IMR-90 (cell line): ENCODE measurements at regions not wholly inside any gene's neighbourhood (a gene's known extent, or its start where the extent isn't known, plus 50 kb on each side); places are given as distances from the start of the nearest gene placed in this dataset.

ENCODE experiments used
- ATAC-seq: fragments of 200-7000 bp; cut with Tn5 transposase; 2 replicates; pipeline ENCODE4 v1.9.1; 2020; ENCODE audit warnings: low read depth, mild to moderate bottlenecking, moderate library complexity
- BruUV-seq: library from RNA; stranded (reverse); fragments of 400-500 nt; replicated peaks from 2 replicates; lab custom pipeline; 2021; lab: Mats Ljungman, UMichigan
- CTCF ChIA-PET: fragments of 300-600 bp; formaldehyde crosslinking; extraction: SDS; loops from one replicate; lab custom pipeline; 2021; ENCODE audit warnings: antibody characterized with exemption; lab: Yijun Ruan, JAX
- POLR2A ChIA-PET: fragments of 300-600 bp; sonication (Branson Sonifier 250); formaldehyde crosslinking; loops from one replicate; lab custom pipeline; 2022; ENCODE audit warnings: antibody characterized with exemption; ENCODE audit not compliant: unreplicated experiment; lab: Charles Lee
- DNase-seq: peaks from one replicate; pipeline ENCODE4 v3.0.0; 2013
- H2AFZ ChIP-seq: replicated peaks from 2 replicates; pipeline ENCODE3; 2013; ENCODE audit warnings: low read length, mild to moderate bottlenecking; ENCODE audit not compliant: poor library complexity
- H2AK5ac ChIP-seq: 2 replicates; pipeline ENCODE4 v1.6.1; 2013; ENCODE audit warnings: low read depth, low read length, inconsistent platforms
- H2AK9ac ChIP-seq: replicated peaks from 2 replicates; pipeline ENCODE3; 2013; ENCODE audit warnings: mild to moderate bottlenecking, low read depth, low read length, moderate library complexity; ENCODE audit not compliant: poor library complexity
- H2BK120ac ChIP-seq: 2 replicates; pipeline ENCODE4 v1.6.1; 2013; ENCODE audit warnings: low read depth, low read length, inconsistent platforms
- H2BK15ac ChIP-seq: 3 replicates; pipeline ENCODE4 v1.6.1; 2013; ENCODE audit warnings: low read depth, low read length, inconsistent platforms
- H2BK20ac ChIP-seq: 2 replicates; pipeline ENCODE4 v1.6.1; 2013; ENCODE audit warnings: low read depth, mild to moderate bottlenecking, inconsistent platforms, low read length, moderate library complexity
- H2BK5ac ChIP-seq: 2 replicates; pipeline ENCODE4 v1.6.1; 2013; ENCODE audit warnings: mild to moderate bottlenecking, low read depth, low read length, inconsistent platforms; ENCODE audit not compliant: poor library complexity, severe bottlenecking
- H3K14ac ChIP-seq: replicated peaks from 2 replicates; pipeline ENCODE4 v1.6.1; 2013; ENCODE audit warnings: low read depth, low read length, inconsistent platforms
- H3K18ac ChIP-seq: 2 replicates; pipeline ENCODE4 v1.6.1; 2013; ENCODE audit warnings: low read depth, low read length, control low read depth
- H3K23ac ChIP-seq: 2 replicates; pipeline ENCODE4 v1.6.1; 2013; ENCODE audit warnings: low read depth, low read length, inconsistent platforms
- H3K27ac ChIP-seq: 2 replicates; pipeline ENCODE4 v1.5.1; 2013; ENCODE audit warnings: mild to moderate bottlenecking, control low read depth, low read length; ENCODE audit not compliant: insufficient read depth
- H3K27me3 ChIP-seq: 2 replicates; pipeline ENCODE4 v1.6.1; 2013; ENCODE audit warnings: low read length; ENCODE audit not compliant: control insufficient read depth, insufficient read depth
- H3K36me3 ChIP-seq: 2 replicates; pipeline ENCODE4 v1.6.1; 2013; ENCODE audit warnings: low read length, mixed read lengths; ENCODE audit not compliant: control insufficient read depth, insufficient read depth
- H3K4ac ChIP-seq: 2 replicates; pipeline ENCODE4 v1.6.1; 2013; ENCODE audit warnings: low read depth, low read length, inconsistent platforms
- H3K4me1 ChIP-seq: 2 replicates; pipeline ENCODE4 v1.6.1; 2013; ENCODE audit warnings: low read length, mixed read lengths; ENCODE audit not compliant: control insufficient read depth, insufficient read depth
- H3K4me2 ChIP-seq: 2 replicates; pipeline ENCODE4 v1.6.1; 2013; ENCODE audit warnings: low read depth, mild to moderate bottlenecking, control low read depth, low read length, moderate library complexity
- H3K4me3 ChIP-seq: 2 replicates; pipeline ENCODE4 v1.5.1; 2013; ENCODE audit warnings: low read depth, mild to moderate bottlenecking, control low read depth, low read length, moderate library complexity; ENCODE audit not compliant: insufficient read depth
- H3K56ac ChIP-seq: 2 replicates; pipeline ENCODE4 v1.6.1; 2013; ENCODE audit warnings: low read length, inconsistent platforms; ENCODE audit not compliant: insufficient read depth; ENCODE audit errors: extremely low read depth
- H3K79me1 ChIP-seq, 2 experiments: 2 replicates each; pipeline ENCODE4 v1.6.1; 2013; ENCODE audit warnings: low read length in 2 of 2, inconsistent platforms in 1 of 2, low read depth in 1 of 2
- H3K9ac ChIP-seq: 2 replicates; pipeline ENCODE4 v1.6.1; 2013; ENCODE audit warnings: low read depth, low read length, control low read depth
- H3K9me1 ChIP-seq: 2 replicates; pipeline ENCODE4 v1.6.1; 2013; ENCODE audit warnings: low read length, inconsistent platforms; ENCODE audit not compliant: insufficient read depth
- H3K9me3 ChIP-seq: 2 replicates; pipeline ENCODE4 v1.6.1; 2013; ENCODE audit warnings: low read length; ENCODE audit not compliant: control insufficient read depth, insufficient read depth
- H4K20me1 ChIP-seq: 2 replicates; pipeline ENCODE4 v1.6.1; 2013; ENCODE audit warnings: low read length, inconsistent platforms; ENCODE audit not compliant: insufficient read depth
- H4K5ac ChIP-seq: 2 replicates; pipeline ENCODE4 v1.6.1; 2013; ENCODE audit warnings: mild to moderate bottlenecking, low read depth, low read length, control low read depth
- H4K8ac ChIP-seq, 2 experiments: 2 replicates each; pipeline ENCODE4 v1.6.1; 2013; ENCODE audit warnings: low read depth in 2 of 2, low read length in 2 of 2, control low read depth in 1 of 2, inconsistent platforms in 1 of 2
- H4K91ac ChIP-seq: 2 replicates; pipeline ENCODE4 v1.6.1; 2013; ENCODE audit warnings: low read depth, low read length, inconsistent platforms; ENCODE audit not compliant: insufficient read depth
- BHLHE40 ChIP-seq: fragments of 150-350 bp; IDR thresholded peaks from 2 replicates; pipeline ENCODE4 v1.6.1; 2016; ENCODE audit warnings: mild to moderate bottlenecking, low read depth, low read length
- CEBPB ChIP-seq: IDR thresholded peaks from 2 replicates; pipeline ENCODE4 v1.6.1; 2012; ENCODE audit warnings: low read depth, low read length, improper control_type of control experiment
- CHD1 ChIP-seq: IDR thresholded peaks from 2 replicates; pipeline ENCODE4 v1.6.1; 2012; ENCODE audit warnings: low read depth, low read length, improper control_type of control experiment
- FOS ChIP-seq: fragments of 150-350 bp; IDR thresholded peaks from 2 replicates; pipeline ENCODE4 v1.6.1; 2016; ENCODE audit warnings: low read depth, low read length
- MAFK ChIP-seq: IDR thresholded peaks from 2 replicates; pipeline ENCODE4 v1.6.1; 2012; ENCODE audit warnings: low read depth, low read length, improper control_type of control experiment
- MAZ ChIP-seq: IDR thresholded peaks from 2 replicates; pipeline ENCODE4 v1.6.1; 2012; ENCODE audit warnings: low read depth, mild to moderate bottlenecking, low read length, improper control_type of control experiment, moderate library complexity, borderline replicate concordance
- MXI1 ChIP-seq: IDR thresholded peaks from 2 replicates; pipeline ENCODE4 v1.6.1; 2012; ENCODE audit warnings: low read depth, mild to moderate bottlenecking, low read length, moderate library complexity, borderline replicate concordance
- NFE2L2 ChIP-seq: fragments of 150-350 bp; IDR thresholded peaks from 2 replicates; pipeline ENCODE4 v1.6.1; 2016; ENCODE audit warnings: low read depth, mild to moderate bottlenecking, low read length
- POLR2A ChIP-seq: IDR thresholded peaks from 2 replicates; pipeline ENCODE4 v1.6.1; 2012; ENCODE audit warnings: mild to moderate bottlenecking, low read depth, low read length
- RAD21 ChIP-seq: IDR thresholded peaks from 2 replicates; pipeline ENCODE4 v1.6.1; 2012; ENCODE audit warnings: low read length, improper control_type of control experiment
- RCOR1 ChIP-seq: IDR thresholded peaks from 2 replicates; pipeline ENCODE4 v1.6.1; 2012; ENCODE audit warnings: mild to moderate bottlenecking, low read length, improper control_type of control experiment; ENCODE audit not compliant: insufficient replicate concordance
- RFX5 ChIP-seq: IDR thresholded peaks from 2 replicates; pipeline ENCODE4 v1.8.0; 2012; ENCODE audit warnings: low read depth, mild to moderate bottlenecking, low read length, moderate library complexity
- SMC3 ChIP-seq: fragments of 150-350 bp; IDR thresholded peaks from 2 replicates; pipeline ENCODE4 v1.6.1; 2016; ENCODE audit warnings: low read depth, mild to moderate bottlenecking, antibody characterized with exemption, low read length, moderate library complexity
- WGBS, 2 experiments: methylation state at CpG; one replicate each; pipeline versions ENCODE4 v1.1.5 to v1.1.7; 2013; ENCODE audit warnings: missing lambda C conversion rate in 2 of 2; ENCODE audit not compliant: insufficient read length in 1 of 2; ENCODE audit errors: extremely low coverage in 2 of 2; 5-methylcytosine and 5-hydroxymethylcytosine counted together
- dilution Hi-C: fragments of 300-500 bp; cut with HindIII; formaldehyde crosslinking; loops from one replicate; pipeline ENCODE4 v1.14.3; 2018; ENCODE audit warnings: low sequenced_read_pairs; ENCODE audit not compliant: unreplicated experiment
- in situ Hi-C: fragments of 300-500 bp; cut with MboI; formaldehyde crosslinking; loops from 3 replicates; pipeline ENCODE4 v1.14.3; 2019; ENCODE audit warnings: low sequenced_read_pairs, inconsistent platforms, mixed read lengths
- intact Hi-C: fragments of 100-400 bp; cut with micrococcal nuclease; formaldehyde crosslinking; loops from 2 replicates; pipeline ENCODE4 v1.10.0; 2022
- TF ChIP-seq, protein P1 (sequence below): conservative IDR thresholded peaks from 2 replicates; pipeline ENCODE4 v1.5.1; 2012; ENCODE audit warnings: mild to moderate bottlenecking, low read depth, low read length, improper control_type of control experiment
- TF ChIP-seq, protein P2 (sequence below): fragments of 150-350 bp; IDR thresholded peaks from 2 replicates; pipeline ENCODE4 v1.6.1; 2017; ENCODE audit warnings: mild to moderate bottlenecking, antibody characterized with exemption, low read length, low read depth
- TF ChIP-seq, protein P3 (sequence below): fragments of 150-350 bp; IDR thresholded peaks from 2 replicates; pipeline ENCODE4 v1.6.1; 2016; ENCODE audit warnings: low read depth, mild to moderate bottlenecking, low read length, moderate library complexity, borderline replicate concordance

DNA sequence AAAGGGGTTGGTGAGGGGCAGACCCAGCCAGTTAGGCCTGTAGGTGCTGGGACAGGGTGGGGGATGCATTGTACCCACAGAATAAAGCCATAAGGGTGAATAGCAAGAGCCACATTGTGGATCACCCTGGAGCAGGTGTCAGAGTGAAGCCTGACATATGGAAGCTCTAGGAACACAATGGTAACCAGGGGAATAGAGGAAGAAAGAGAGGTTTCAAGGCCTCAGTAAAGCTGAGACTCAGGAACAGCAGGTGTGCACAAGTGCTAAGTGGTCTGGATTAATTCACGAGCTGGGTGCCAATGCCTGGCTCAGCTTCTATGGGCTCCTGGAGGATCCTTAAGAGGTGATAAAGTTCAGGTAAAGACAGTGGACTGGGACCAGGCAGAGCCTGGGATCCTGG is 323.7 kb upstream of the CTNNB1 start:
- H3K9me1 ChIP-seq, result no peaks in the 10 kb centered on the region
- intact Hi-C loops, result no loop called here
- H2AK5ac ChIP-seq, result no peak overlapping the region
- no peak overlapping the region for H3K23ac ChIP-seq
- no peak overlapping the region for H3K4me2 ChIP-seq
- H4K20me1 ChIP-seq, result no peaks in the 10 kb centered on the region
- H2BK5ac ChIP-seq, result no peak overlapping the region
- no peaks in the 10 kb centered on the region for H3K36me3 ChIP-seq
- no peak overlapping the region for H4K8ac ChIP-seq
- H4K5ac ChIP-seq, result no peak overlapping the region
- H2BK20ac ChIP-seq, result no peak overlapping the region
- H3K18ac ChIP-seq, result no peak overlapping the region
- no peaks in the 10 kb centered on the region for H3K4me1 ChIP-seq
- no peak overlapping the region for H2AK9ac ChIP-seq
- 0 out of 2 replicates have a peak, but pooled peaks cover 3% of the 10 kb centered on the region for H3K9me3 ChIP-seq
- dilution Hi-C loops, result no loop called here
- no peak overlapping the region for H3K56ac ChIP-seq
- H3K4ac ChIP-seq, result no peak overlapping the region
- no peak overlapping the region for H2AFZ ChIP-seq
- H3K9ac ChIP-seq, result no peak overlapping the region
- ChIA-PET POLR2A (no interaction called here), CTCF (no interaction called here)
- no peak for DNase-seq
- H3K27me3 ChIP-seq, result no peaks in the 10 kb centered on the region
- H3K79me1 ChIP-seq, result no peaks in the 10 kb centered on the region
- H3K14ac ChIP-seq, result no peak overlapping the region
- H2BK15ac ChIP-seq, result no peak overlapping the region
- BruUV-seq, result no TSS peak
- no peak overlapping the region for H3K4me3 ChIP-seq
- TF ChIP-seq CHD1 (no peak), RFX5 (no peak), POLR2A (no peak), RAD21 (no peak), CEBPB (no peak), SMC3 (no peak), RCOR1 (no peak), MAZ (no peak), FOS (no peak), BHLHE40 (no peak), MXI1 (no peak), NFE2L2 (no peak), MAFK (no peak)
- TF ChIP-seq, protein P1, sequence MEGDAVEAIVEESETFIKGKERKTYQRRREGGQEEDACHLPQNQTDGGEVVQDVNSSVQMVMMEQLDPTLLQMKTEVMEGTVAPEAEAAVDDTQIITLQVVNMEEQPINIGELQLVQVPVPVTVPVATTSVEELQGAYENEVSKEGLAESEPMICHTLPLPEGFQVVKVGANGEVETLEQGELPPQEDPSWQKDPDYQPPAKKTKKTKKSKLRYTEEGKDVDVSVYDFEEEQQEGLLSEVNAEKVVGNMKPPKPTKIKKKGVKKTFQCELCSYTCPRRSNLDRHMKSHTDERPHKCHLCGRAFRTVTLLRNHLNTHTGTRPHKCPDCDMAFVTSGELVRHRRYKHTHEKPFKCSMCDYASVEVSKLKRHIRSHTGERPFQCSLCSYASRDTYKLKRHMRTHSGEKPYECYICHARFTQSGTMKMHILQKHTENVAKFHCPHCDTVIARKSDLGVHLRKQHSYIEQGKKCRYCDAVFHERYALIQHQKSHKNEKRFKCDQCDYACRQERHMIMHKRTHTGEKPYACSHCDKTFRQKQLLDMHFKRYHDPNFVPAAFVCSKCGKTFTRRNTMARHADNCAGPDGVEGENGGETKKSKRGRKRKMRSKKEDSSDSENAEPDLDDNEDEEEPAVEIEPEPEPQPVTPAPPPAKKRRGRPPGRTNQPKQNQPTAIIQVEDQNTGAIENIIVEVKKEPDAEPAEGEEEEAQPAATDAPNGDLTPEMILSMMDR, result no peak
- TF ChIP-seq, protein P2, sequence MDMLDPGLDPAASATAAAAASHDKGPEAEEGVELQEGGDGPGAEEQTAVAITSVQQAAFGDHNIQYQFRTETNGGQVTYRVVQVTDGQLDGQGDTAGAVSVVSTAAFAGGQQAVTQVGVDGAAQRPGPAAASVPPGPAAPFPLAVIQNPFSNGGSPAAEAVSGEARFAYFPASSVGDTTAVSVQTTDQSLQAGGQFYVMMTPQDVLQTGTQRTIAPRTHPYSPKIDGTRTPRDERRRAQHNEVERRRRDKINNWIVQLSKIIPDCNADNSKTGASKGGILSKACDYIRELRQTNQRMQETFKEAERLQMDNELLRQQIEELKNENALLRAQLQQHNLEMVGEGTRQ, result no peak
- TF ChIP-seq, protein P3, sequence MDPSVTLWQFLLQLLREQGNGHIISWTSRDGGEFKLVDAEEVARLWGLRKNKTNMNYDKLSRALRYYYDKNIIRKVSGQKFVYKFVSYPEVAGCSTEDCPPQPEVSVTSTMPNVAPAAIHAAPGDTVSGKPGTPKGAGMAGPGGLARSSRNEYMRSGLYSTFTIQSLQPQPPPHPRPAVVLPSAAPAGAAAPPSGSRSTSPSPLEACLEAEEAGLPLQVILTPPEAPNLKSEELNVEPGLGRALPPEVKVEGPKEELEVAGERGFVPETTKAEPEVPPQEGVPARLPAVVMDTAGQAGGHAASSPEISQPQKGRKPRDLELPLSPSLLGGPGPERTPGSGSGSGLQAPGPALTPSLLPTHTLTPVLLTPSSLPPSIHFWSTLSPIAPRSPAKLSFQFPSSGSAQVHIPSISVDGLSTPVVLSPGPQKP, result no peak
- no peak overlapping the region for H4K91ac ChIP-seq
- in situ Hi-C loops, result no loop called here
- whole genome bisulfite sequencing, 2 experiments, result no CpG with 5 or more reads among the region's 1 CpG
- ATAC-seq, result no peak
- no peak overlapping the region for H2BK120ac ChIP-seq
- H3K27ac ChIP-seq, result no peak overlapping the region
